ENCODE measurements at regions not wholly inside any gene's neighbourhood (a gene's known extent, or its start where the extent isn't known, plus 50 kb on each side); places are given as distances from the start of the nearest gene placed in this dataset.

DNA sequence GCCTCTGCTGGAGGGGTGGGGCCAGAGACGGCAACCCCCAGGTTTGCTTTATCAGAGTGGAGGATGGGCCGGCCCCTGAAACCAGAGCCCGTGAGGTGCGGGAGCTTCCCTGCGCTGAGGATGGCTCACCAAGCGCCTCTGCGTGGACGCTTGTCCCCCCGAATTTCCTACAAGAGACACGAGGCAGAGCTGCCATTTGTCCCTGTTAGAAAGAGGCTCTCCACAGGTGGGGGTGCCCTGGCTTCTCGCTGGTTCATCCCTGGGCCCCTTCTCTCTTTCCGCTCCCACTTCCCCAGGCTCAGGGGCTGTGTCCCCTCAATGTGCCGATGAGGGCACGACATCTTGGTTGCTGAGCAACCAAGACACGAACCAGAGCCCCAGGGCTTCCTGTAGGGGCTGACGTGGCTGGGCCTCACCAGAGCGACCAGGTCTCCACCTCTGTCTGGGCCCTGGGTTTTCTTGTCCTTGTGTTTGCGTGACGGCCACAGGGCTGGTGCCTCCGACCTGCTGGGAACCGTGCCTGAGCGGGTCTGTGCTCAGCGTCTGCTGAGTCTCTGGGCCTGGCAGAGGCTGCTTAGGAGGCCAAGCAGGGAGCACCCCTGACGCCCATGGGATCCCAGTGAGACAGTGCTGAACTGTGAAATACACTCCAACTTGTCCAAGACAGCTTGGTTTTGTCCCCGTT is 119.6 kb upstream of the COL5A1 start:
- no peak for TF ChIP-seq EZH2 (IDR thresholded peaks at IDR 0.05)
- TF ChIP-seq POLR2AphosphoS5 (IDR thresholded peaks at IDR 0.05; ENCODE audit: borderline replicate concordance, low read depth, low read length), result no peak
- TF ChIP-seq FOXP2 (optimal IDR thresholded peaks at IDR 0.05; ENCODE audit: control extremely low read depth, extremely low read length, insufficient read depth), result no peak

All from SK-N-MC (cell line).